ENCODE measurements at regions not wholly inside any gene's neighbourhood (a gene's known extent, or its start where the extent isn't known, plus 50 kb on each side); places are given as distances from the start of the nearest gene placed in this dataset.

DNA sequence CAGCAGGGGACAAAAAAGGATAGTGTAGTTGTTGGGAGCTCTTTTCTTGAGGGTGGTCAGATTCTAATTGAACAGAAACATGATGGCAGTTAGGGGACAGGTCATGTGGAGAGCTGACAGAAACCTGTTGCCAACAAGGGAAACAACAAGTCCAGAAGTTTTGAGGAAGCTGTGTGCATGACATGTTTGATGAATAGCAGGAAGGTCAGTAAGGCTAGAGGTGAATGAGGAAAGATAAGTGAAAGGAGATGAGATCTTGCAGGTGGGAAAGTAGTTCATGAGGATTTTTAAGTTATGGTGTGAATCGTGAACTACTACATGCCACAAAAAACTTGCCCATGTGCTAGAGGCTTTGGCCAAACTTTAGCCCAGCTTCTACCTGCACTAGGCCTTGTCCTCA lies 1817.4 kb downstream of the MRPL39 start:
- Mint-ChIP-seq H3K4me3 (no peak overlapping the region), H3K27ac (no peak overlapping the region), H3K27me3 (no peaks in the 10 kb centered on the region), H3K9me3 (no peaks in the 10 kb centered on the region), H3K36me3 (no peaks in the 10 kb centered on the region), H3K4me1 (ENCODE audit: low read depth) (no peaks in the 10 kb centered on the region)
- DNase-seq: no peak
- CTCF ChIA-PET: no interaction called here
- POLR2A ChIA-PET: no interaction called here
- intact Hi-C loops (cut with micrococcal nuclease): no loop called here

DNA sequence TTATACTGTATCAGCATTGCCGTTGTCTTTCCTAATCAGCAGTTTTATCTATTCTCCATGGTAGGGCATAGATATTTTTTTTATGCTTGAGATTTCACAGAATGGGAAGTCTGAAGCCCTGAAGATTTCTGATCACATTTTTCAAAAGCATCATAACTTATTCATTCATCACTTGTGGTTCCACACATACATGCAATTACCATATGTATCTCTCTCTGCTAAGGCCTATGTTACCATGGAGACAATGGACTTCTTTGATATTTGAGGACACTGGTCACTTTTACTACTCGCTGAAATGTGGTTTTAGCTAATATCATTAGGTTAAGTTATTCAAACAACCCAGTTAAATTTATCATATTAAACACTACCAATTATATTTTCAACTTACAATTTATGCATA lies 1827.0 kb downstream of the MRPL39 start:
- intact Hi-C loops (cut with micrococcal nuclease): no loop called here
- Mint-ChIP-seq H3K9me3 (no peaks in the 10 kb centered on the region), H3K27me3 (peaks cover 2% of the 10 kb centered on the region), H3K4me3 (no peak overlapping the region), H3K36me3 (no peaks in the 10 kb centered on the region), H3K27ac (no peak overlapping the region), H3K4me1 (ENCODE audit: low read depth) (no peaks in the 10 kb centered on the region)
- DNase-seq: no peak
- ChIA-PET CTCF (no interaction called here), POLR2A (no interaction called here)

DNA sequence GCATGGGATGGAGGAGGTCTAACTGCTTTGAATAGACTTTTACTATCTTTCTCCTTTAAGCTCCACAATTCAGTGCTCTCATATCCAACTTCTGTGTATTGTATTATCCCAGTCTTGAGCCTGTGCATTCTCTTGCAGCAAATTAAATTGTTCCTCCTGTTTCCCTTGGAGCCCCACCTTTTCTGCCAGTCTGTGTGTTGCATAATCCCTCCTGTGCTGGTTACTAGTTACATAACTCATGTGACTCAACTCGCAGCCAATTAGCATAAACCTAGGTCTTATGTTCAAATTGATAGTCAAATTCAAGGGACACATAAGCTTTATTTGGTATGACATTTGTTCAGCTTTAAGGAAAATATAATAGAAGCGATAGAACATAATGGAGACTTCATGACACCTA lies 1863.5 kb downstream of the MRPL39 start:
- Mint-ChIP-seq H3K4me1 (ENCODE audit: low read depth) (no peaks in the 10 kb centered on the region), H3K27me3 (no peaks in the 10 kb centered on the region), H3K9me3 (peaks cover 9% of the 10 kb centered on the region), H3K36me3 (no peaks in the 10 kb centered on the region), H3K4me3 (no peak overlapping the region), H3K27ac (no peak overlapping the region)
- intact Hi-C loops (cut with micrococcal nuclease): no loop called here
- ChIA-PET CTCF (no interaction called here), POLR2A (no interaction called here)
- DNase-seq: no peak

DNA sequence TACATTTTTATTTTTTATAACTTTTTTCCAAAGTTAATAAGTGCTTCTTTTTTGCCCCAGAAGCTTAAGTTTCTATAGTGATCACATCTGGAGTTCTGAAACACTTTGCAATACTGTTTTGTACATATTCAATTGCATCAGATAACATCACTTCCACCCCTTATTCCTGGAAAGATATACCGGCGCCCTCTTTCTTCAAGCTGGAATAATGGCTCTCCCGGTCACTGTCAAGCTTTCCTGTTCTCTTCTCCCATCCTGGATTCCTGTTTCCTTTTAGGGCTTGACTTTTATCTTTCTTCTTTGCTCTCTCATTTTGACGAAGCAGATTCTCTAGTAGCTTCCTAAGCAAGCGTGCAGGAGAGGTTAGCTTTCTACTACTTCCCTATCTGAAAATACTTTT lies 1866.8 kb downstream of the MRPL39 start:
- Mint-ChIP-seq H3K4me1 (ENCODE audit: low read depth) (no peaks in the 10 kb centered on the region), H3K9me3 (no peaks in the 10 kb centered on the region), H3K27ac (no peak overlapping the region), H3K36me3 (no peaks in the 10 kb centered on the region), H3K4me3 (no peak overlapping the region), H3K27me3 (no peaks in the 10 kb centered on the region)
- intact Hi-C loops (cut with micrococcal nuclease): no loop called here
- no peak for DNase-seq
- POLR2A ChIA-PET: no interaction called here
- CTCF ChIA-PET: no interaction called here

DNA sequence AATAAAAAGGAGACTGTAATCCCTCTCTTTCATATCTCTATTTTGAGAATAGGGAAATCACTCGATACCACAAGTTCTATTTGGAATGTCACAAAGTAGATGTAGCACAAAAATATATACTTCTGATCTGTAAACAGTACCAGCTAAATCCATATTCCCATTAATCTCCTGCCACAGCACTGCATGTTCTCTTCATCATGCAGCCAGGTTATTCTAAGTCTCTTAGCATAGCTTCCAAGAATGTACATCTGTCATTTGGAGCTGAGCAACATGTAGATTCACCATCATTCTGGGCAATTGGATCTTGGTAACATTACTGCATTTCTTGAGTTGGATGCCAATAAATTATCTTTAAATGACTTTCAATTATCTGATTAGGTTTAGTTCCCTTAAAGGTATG lies 1874.5 kb downstream of the MRPL39 start:
- no peaks in the 10 kb centered on the region for H3K9me3 Mint-ChIP-seq
- H3K27me3 Mint-ChIP-seq: peaks cover 1% of the 10 kb centered on the region
- no peaks in the 10 kb centered on the region for H3K4me1 Mint-ChIP-seq (ENCODE audit: low read depth)
- CTCF ChIA-PET: no interaction called here
- no peak overlapping the region for H3K4me3 Mint-ChIP-seq
- no peak for DNase-seq
- H3K27ac Mint-ChIP-seq: no peak overlapping the region
- H3K36me3 Mint-ChIP-seq: no peaks in the 10 kb centered on the region
- intact Hi-C loops (cut with micrococcal nuclease): no loop called here
- POLR2A ChIA-PET: no interaction called here

DNA sequence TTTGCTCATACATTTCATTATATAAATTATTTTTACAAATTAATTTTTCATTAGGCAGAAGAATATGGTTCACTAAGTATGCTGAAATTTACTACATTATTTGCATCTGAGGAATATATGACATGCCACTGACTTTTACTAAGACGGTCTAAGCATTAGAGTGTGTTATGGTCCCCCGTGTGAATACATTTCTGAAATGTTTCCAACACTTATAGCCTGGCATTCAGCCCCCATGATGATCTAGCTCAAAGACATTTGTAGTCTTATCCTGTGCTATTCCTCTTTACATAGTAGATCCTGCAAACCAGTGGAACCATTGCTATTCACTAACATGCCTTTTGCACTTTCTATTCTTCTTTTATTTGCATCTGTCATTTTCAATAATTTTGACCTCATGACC lies 1878.0 kb downstream of the MRPL39 start:
- Mint-ChIP-seq H3K9me3 (no peaks in the 10 kb centered on the region), H3K4me1 (ENCODE audit: low read depth) (no peaks in the 10 kb centered on the region), H3K27me3 (peaks cover 1% of the 10 kb centered on the region), H3K27ac (no peak overlapping the region), H3K4me3 (no peak overlapping the region), H3K36me3 (no peaks in the 10 kb centered on the region)
- POLR2A ChIA-PET: no interaction called here
- intact Hi-C loops (cut with micrococcal nuclease): no loop called here
- no peak for DNase-seq
- CTCF ChIA-PET: no interaction called here

DNA sequence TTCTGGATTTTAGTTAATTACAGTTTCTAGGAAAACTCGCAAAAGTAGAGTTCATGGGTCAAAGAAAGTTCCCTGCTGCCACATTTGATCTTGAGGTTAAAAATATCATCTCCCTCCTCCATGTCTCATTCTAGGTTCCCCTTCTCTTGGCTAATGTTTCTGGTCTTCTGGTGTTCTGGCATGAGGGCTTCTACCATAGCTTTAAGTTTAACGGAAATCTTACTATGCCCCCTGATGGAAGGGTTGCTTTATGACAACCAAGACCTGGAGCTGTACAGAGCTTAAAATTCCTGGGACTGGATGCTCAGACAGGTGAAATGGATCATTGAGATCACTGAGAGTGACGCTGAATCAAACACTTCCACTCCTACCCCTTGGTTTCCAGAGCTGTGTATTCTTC lies 1881.7 kb downstream of the MRPL39 start:
- intact Hi-C loops (cut with micrococcal nuclease): no loop called here
- Mint-ChIP-seq H3K36me3 (no peaks in the 10 kb centered on the region), H3K4me1 (ENCODE audit: low read depth) (no peaks in the 10 kb centered on the region), H3K27ac (no peak overlapping the region), H3K4me3 (no peak overlapping the region), H3K9me3 (no peaks in the 10 kb centered on the region), H3K27me3 (no peaks in the 10 kb centered on the region)
- POLR2A ChIA-PET: no interaction called here
- CTCF ChIA-PET: no interaction called here
- DNase-seq: no peak

DNA sequence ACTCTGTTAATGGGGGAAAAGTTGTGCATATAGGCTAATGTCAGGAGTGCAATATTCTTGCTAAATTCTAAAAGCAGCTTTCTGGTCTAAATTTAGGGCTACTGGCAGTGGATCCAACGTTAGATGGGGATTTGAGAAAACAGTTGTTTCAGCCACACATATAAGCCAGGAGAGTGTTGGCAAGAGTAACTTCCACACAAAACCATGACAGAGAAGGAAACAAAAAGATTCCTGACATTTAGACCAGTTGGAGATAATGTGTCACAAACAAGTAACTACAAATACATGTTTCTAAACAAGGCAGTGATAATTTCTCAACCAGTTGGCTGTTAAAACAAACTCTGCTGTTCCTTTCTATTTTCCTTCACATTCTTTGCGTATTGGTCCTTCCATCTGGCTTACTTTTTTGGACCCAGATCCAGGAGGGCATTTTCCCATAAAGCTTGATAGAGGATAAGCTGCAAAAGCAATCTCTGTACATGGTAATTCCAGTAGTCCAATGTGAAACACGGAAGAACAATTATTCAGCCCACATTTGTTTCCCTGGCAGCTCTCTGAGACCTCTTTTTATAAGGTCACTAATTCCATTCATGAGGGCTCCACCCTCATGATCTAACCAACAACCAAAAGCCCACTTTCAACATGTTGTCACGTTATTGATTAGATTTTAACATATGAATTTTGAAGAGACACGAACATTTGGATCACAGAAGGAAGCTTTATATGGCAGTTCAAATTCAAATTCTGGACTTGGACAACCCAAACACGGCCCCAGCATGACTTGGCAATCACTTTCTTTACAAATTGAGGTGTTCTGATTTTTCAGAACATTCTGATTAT lies 1888.6 kb downstream of the MRPL39 start:
- H3K36me3 Mint-ChIP-seq: no peaks in the 10 kb centered on the region
- intact Hi-C loops (cut with micrococcal nuclease): no loop called here
- no peak overlapping the region for H3K27ac Mint-ChIP-seq
- ChIA-PET CTCF (no interaction called here), POLR2A (no interaction called here)
- no peak overlapping the region for H3K4me3 Mint-ChIP-seq
- H3K4me1 Mint-ChIP-seq (ENCODE audit: low read depth): no peaks in the 10 kb centered on the region
- H3K27me3 Mint-ChIP-seq: no peaks in the 10 kb centered on the region
- no peaks in the 10 kb centered on the region for H3K9me3 Mint-ChIP-seq
- DNase-seq: no peak

DNA sequence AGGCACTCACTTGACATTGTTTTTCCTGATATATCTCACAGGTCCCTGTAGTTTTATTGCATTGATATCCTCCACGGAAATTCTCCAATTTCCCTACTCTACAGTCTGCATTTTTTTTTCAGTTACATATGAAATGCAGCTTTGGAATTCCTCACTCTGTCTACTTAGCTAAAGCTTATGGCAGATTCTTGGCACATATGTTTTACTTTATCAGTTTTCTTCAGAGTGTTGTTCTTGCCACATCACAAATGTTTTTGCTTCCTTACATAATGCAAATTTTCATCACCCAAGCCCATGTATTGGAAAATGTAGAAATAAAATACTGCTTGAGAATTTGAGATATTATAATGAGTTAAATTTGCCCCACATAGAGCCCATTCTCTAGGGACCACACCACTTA lies 1895.1 kb downstream of the MRPL39 start:
- no peak overlapping the region for H3K4me3 Mint-ChIP-seq
- intact Hi-C loops (cut with micrococcal nuclease): no loop called here
- no peaks in the 10 kb centered on the region for H3K4me1 Mint-ChIP-seq (ENCODE audit: low read depth)
- H3K9me3 Mint-ChIP-seq: no peaks in the 10 kb centered on the region
- ChIA-PET POLR2A (no interaction called here), CTCF (no interaction called here)
- H3K36me3 Mint-ChIP-seq: no peaks in the 10 kb centered on the region
- H3K27me3 Mint-ChIP-seq: no peaks in the 10 kb centered on the region
- H3K27ac Mint-ChIP-seq: no peak overlapping the region
- DNase-seq: no peak

DNA sequence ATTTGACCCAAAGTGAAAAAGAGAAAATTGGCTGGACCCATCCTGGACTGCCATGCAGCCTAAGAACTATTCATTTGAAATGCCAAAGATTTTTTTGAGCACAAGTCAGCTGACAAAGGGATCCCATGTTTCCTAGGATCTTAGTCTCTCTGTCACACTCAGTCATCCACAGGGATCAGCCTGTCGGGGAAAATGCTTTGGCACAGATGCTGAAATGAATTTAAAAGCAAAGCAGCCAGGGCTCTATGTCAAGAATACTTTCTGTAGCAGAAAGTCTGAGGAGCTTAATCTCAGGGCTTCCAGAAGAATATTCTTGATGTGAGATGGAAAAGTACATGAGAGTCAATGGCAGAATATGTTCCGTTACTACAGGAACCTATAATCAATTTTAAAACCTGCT lies 1900.8 kb downstream of the MRPL39 start:
- Mint-ChIP-seq H3K4me3 (no peak overlapping the region), H3K27ac (no peak overlapping the region), H3K36me3 (no peaks in the 10 kb centered on the region), H3K27me3 (no peaks in the 10 kb centered on the region), H3K9me3 (no peaks in the 10 kb centered on the region), H3K4me1 (ENCODE audit: low read depth) (no peaks in the 10 kb centered on the region)
- ChIA-PET CTCF (no interaction called here), POLR2A (no interaction called here)
- intact Hi-C loops (cut with micrococcal nuclease): no loop called here
- DNase-seq: no peak

DNA sequence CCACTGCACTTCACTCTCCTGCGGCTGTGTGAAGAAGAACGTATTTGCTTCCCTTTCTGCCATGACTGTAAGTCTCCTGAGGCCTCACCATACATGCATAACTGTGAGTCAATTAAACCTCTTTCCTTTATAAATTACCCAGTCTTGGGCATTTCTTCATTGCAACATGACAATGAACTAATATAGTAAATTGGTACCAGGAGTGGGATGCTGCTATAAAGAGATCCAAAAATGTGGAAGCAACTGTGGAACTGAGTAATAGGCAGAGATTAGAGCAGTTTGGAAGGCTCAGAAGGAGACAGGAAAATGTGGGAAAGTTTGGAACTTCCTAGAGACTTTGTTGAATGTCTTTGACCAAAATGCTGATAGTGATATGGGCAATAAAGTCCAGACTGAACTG lies 1907.9 kb downstream of the MRPL39 start:
- Mint-ChIP-seq H3K9me3 (peaks cover 22% of the 10 kb centered on the region), H3K4me3 (no peak overlapping the region), H3K36me3 (no peaks in the 10 kb centered on the region), H3K27me3 (no peaks in the 10 kb centered on the region), H3K4me1 (ENCODE audit: low read depth) (no peaks in the 10 kb centered on the region), H3K27ac (no peak overlapping the region)
- CTCF ChIA-PET: no interaction called here
- POLR2A ChIA-PET: no interaction called here
- intact Hi-C loops (cut with micrococcal nuclease): no loop called here
- DNase-seq: no peak

DNA sequence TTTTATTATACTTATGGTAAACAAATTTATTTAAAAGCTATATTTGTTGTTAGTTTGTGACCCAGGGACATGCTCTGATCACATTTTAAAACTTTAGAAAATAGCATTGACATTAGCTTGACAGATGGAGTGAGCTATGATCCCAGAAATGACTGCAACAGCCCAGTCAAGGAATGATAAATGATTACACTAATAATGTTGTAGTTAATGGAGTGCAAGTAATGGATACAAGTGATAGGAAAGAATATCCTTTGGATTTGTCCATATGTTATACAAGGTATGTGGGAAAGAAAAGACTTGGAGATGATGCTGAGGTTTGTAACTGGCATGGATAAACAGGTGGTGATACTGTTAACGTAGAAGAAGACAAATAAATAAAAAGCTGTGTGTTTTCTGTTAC lies 1908.7 kb downstream of the MRPL39 start:
- intact Hi-C loops (cut with micrococcal nuclease): no loop called here
- Mint-ChIP-seq H3K27ac (no peak overlapping the region), H3K4me3 (no peak overlapping the region), H3K36me3 (no peaks in the 10 kb centered on the region), H3K4me1 (ENCODE audit: low read depth) (no peaks in the 10 kb centered on the region), H3K27me3 (no peaks in the 10 kb centered on the region), H3K9me3 (peaks cover 22% of the 10 kb centered on the region)
- ChIA-PET POLR2A (no interaction called here), CTCF (no interaction called here)
- no peak for DNase-seq

DNA sequence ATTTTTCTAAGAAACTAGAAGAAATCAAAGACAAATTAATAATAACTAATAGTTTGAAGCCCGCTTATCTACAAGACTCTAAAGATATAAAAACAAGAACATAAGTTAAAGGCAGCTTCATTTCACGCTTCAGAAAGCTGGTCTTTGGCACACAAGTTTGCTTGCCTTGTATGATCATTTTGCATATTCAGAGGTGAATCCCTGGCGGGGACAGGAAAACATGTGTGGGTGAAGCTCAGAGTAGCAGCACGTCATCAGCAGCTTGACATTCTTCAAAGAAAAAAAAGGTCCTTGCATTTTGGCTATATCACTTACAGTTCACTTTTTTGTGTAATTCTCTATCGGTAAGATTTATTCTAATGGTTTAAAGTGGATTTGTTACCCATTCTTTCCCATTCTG lies 1911.8 kb downstream of the MRPL39 start:
- H3K27ac Mint-ChIP-seq: no peak overlapping the region
- no peaks in the 10 kb centered on the region for H3K4me1 Mint-ChIP-seq (ENCODE audit: low read depth)
- intact Hi-C loops (cut with micrococcal nuclease): no loop called here
- ChIA-PET POLR2A (no interaction called here), CTCF (interaction anchor here (0.7 kb wide), 1 partner anchor 23 kb away, joined by 3 read pairs; no protein-coding TSS in a partner anchor)
- no peak for DNase-seq
- no peak overlapping the region for H3K4me3 Mint-ChIP-seq
- H3K9me3 Mint-ChIP-seq: peaks cover 16% of the 10 kb centered on the region
- no peaks in the 10 kb centered on the region for H3K36me3 Mint-ChIP-seq
- no peaks in the 10 kb centered on the region for H3K27me3 Mint-ChIP-seq

Data from activated CD4-positive, alpha-beta memory T cell treated with anti-CD3 and anti-CD28 coated beads for 36 hours (primary cell).